Left ventricle myocardium inferior (tissue), 1 donor: ENCODE measurements at regions not wholly inside any gene's neighbourhood (a gene's known extent, or its start where the extent isn't known, plus 50 kb on each side); places are given as distances from the start of the nearest gene placed in this dataset.
"Not testable (repeated sequence)": the region's sequence is repeated elsewhere in the genome, so short reads cannot be mapped to it uniquely, and the experiment has no call there.

Experiments
- DNase-seq: peaks from one replicate; pipeline ENCODE4 v3.0.0-alpha.2; 2020
- H3K27ac ChIP-seq: fragments of 200-600 bp; replicated peaks from 2 replicates; pipeline ENCODE4 v1.8.0; 2021
- H3K27me3 ChIP-seq: fragments of 200-600 bp; 2 replicates; pipeline ENCODE4 v1.8.0; 2021; ENCODE audit warnings: low read depth
- H3K36me3 ChIP-seq: fragments of 200-600 bp; 2 replicates; pipeline ENCODE4 v1.8.0; 2021
- H3K4me1 ChIP-seq: fragments of 200-600 bp; 2 replicates; pipeline ENCODE4 v1.8.0; 2021
- H3K4me3 ChIP-seq: fragments of 200-600 bp; 2 replicates; pipeline ENCODE4 v1.8.0; 2021; ENCODE audit warnings: mild to moderate bottlenecking, moderate library complexity
- H3K9me3 ChIP-seq: fragments of 200-600 bp; replicated peaks from 2 replicates; pipeline ENCODE4 v1.8.0; 2021
- intact Hi-C: fragments of 100-400 bp; cut with micrococcal nuclease; formaldehyde crosslinking; loops from one replicate; pipeline ENCODE4 v1.11.0; 2022
- TF ChIP-seq, protein P1 (sequence below): fragments of 200-600 bp; IDR thresholded peaks from 2 replicates; pipeline ENCODE4 v1.8.0; 2021; ENCODE audit warnings: antibody characterized with exemption, mild to moderate bottlenecking, borderline replicate concordance
- donor health status: DM: no; HTN: yes; CAD: no; lungs with severe emphysema.

DNA sequence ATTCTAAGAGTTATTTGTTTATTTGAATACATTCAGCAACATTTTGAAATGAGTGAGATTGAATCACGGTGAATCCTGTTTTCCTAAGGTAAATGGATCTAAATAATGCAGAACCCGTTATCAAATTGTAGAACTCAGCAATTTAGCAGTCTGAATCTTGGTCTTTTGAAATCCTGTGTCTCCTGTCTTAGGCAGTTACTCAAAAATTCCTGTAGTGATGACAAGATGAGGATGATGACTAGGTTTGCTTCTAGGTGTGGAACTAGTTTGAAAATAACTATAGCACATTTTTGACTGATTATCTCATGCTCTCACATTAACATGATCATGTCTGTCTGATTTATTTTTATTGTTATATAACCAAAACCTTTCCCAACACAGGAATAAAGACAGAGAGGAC is 115.0 kb downstream of the RAP2B start:
- no peak for DNase-seq
- Histone ChIP-seq H3K4me3 (no peak overlapping the region), H3K4me1 (no peaks in the 10 kb centered on the region), H3K36me3 (no peaks in the 10 kb centered on the region), H3K27ac (no peak overlapping the region), H3K9me3 (no peaks in the 10 kb centered on the region), H3K27me3 (no peaks in the 10 kb centered on the region)
- intact Hi-C loops, result no loop called here
- TF ChIP-seq, protein P1, sequence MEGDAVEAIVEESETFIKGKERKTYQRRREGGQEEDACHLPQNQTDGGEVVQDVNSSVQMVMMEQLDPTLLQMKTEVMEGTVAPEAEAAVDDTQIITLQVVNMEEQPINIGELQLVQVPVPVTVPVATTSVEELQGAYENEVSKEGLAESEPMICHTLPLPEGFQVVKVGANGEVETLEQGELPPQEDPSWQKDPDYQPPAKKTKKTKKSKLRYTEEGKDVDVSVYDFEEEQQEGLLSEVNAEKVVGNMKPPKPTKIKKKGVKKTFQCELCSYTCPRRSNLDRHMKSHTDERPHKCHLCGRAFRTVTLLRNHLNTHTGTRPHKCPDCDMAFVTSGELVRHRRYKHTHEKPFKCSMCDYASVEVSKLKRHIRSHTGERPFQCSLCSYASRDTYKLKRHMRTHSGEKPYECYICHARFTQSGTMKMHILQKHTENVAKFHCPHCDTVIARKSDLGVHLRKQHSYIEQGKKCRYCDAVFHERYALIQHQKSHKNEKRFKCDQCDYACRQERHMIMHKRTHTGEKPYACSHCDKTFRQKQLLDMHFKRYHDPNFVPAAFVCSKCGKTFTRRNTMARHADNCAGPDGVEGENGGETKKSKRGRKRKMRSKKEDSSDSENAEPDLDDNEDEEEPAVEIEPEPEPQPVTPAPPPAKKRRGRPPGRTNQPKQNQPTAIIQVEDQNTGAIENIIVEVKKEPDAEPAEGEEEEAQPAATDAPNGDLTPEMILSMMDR, result no peak

DNA sequence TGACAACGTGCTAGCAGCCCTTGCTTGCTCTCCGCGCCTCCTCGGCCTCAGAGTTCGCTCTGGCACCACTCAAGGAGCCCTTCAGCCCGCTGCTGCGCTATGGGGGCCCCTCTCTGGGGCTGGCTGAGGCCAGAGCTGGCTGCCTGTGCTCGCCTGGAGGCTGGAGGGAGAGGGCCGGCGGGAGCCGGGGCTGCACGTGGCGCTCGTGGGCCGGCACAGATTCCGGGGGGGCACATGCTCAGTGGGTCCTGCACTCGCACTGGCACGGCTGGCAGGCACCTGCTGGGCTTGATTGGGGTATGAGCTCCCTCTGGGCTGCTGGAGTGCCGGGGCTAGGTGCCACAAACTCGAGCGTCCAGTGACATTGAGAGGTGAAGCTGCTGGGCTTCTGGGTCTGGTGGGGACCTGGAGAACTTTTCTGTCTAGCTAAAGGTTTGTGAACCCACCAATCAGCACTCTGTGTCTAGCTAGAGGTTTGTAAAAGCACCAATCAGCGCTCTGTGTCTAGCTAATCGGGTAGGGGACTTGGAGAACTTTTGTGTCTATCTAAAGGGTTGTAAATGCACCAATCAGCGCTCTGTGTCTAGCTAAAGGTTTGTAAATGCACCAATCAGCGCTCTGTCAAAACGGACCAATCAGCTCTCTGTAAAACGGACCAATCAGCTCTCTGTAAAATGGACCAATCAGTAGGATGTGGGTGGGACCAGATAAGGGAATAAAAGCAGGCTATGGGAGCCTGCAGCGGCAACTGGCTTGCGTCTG is 119.4 kb downstream of the RAP2B start:
- not testable (repeated sequence) for H3K27me3 ChIP-seq, DNase-seq, H3K36me3 ChIP-seq, H3K9me3 ChIP-seq, H3K4me3 ChIP-seq, H3K27ac ChIP-seq
- peaks cover 21% of the 10 kb centered on the region for H3K4me1 ChIP-seq
- intact Hi-C loops, result loop anchor here (10.0 kb wide), 1 partner anchor 117 kb away; the partner anchor contains the start of gene RAP2B

DNA sequence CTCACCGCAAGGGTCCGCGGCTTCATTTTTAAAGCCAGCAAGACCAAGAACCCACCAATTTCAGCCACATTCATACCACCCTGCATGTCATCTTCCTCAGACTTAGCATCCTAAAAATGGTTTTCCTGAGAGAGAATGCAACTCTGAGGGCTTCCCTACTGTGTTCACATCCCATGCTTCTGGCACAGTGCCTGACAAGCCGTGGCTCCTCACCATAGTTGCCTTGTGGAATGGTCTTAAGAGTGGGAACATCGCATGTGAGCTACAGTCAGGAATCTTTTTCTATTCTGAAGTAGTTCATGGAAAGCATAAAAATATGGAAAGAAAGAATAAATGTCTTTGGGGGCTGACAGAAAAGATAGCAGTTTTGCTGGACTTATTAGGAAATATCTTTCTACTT is 120.3 kb downstream of the RAP2B start:
- intact Hi-C loops, result loop anchor here (10.0 kb wide), 1 partner anchor 118 kb away; the partner anchor contains the start of gene RAP2B
- no peak for DNase-seq

DNA sequence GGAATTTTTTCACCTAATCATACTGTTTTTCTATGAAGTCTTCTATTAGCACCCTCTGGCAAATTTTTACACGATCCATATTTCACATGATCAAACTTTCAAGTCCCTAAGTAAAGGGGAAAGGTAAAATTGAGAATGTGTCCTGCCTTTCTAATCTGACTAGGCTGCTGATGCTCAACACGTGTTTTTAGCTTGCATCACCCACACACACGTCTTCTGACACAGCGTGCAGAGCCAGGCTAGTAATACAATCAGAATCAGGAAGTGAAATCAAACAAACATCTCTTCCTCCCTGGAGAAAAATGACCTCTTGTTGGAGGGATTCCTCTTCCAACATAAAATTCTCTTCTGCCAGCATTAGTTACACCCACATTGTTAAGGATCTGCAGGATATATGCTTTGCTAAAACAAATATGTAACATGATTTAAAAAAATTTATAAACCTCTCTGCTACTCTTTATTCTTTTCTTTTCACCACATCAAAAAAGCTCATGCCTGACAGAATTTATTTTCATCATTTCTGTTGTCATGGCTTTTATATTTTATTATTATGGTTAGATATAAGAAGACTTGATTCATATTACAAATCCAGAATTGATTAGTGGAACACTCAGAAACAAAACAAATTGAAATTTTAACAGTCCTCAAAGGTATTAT is 122.4 kb downstream of the RAP2B start:
- peaks cover 26% of the 10 kb centered on the region for H3K4me1 ChIP-seq
- TF ChIP-seq, protein P1, result no peak
- no peak overlapping the region for H3K4me3 ChIP-seq
- no peaks in the 10 kb centered on the region for H3K9me3 ChIP-seq
- peak overlapping the region; percentile 64 for H3K27ac ChIP-seq
- DNase-seq, result no peak
- intact Hi-C loops, result loop anchor here (10.0 kb wide), 1 partner anchor 120 kb away; the partner anchor contains the start of gene RAP2B
- no peaks in the 10 kb centered on the region for H3K27me3 ChIP-seq
- H3K36me3 ChIP-seq, result no peaks in the 10 kb centered on the region

More for the DNA sequence above, 120.3 kb downstream of the RAP2B start:
- Histone ChIP-seq H3K4me3 (no peak overlapping the region), H3K4me1 (peaks cover 21% of the 10 kb centered on the region), H3K27me3 (no peaks in the 10 kb centered on the region), H3K36me3 (no peaks in the 10 kb centered on the region), H3K27ac (no peak overlapping the region), H3K9me3 (no peaks in the 10 kb centered on the region)
- TF ChIP-seq, protein P1, result no peak

DNA sequence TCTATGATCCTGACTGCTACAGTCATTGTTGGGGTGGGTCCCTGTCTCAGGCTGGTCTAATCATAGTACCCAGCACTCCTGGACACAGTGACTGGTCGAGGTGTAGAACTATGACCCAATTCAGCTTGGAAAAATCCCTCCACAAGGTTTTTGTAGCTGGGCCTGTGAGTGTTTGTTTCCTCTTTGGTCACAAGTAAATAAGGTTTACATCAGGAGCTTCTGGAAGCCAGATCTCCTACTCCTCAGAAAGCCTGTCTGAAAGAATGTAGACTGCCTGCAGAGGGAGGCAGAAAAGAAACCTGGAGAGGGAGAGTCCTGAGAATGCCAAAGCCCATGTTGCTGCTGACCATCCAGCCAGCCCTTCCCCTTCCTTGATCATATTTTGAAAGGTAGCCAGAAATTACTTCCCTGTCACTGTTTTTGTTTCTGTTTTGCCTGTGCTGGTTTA is 123.2 kb downstream of the RAP2B start:
- Histone ChIP-seq H3K9me3 (no peaks in the 10 kb centered on the region), H3K27ac (peak overlapping the region; percentile 64), H3K4me1 (peaks cover 31% of the 10 kb centered on the region), H3K36me3 (no peaks in the 10 kb centered on the region), H3K4me3 (no peak overlapping the region), H3K27me3 (no peaks in the 10 kb centered on the region)
- no peak for DNase-seq
- intact Hi-C loops, result loop anchor here (10.0 kb wide), 1 partner anchor 120 kb away; the partner anchor contains the start of gene RAP2B
- TF ChIP-seq, protein P1, result no peak
